PC-3 (cell line): ENCODE measurements at regions not wholly inside any gene's neighbourhood (a gene's known extent, or its start where the extent isn't known, plus 50 kb on each side); places are given as distances from the start of the nearest gene placed in this dataset.

Experiments
- ATAC-seq: fragments of 200-7000 bp; cut with Tn5 transposase; 2 replicates; pipeline ENCODE4 v1.9.1; 2020; ENCODE audit warnings: mild to moderate bottlenecking, moderate library complexity
- BruUV-seq: library from RNA; stranded (reverse); fragments of 400-500 nt; replicated peaks from 2 replicates; lab custom pipeline; 2021; lab: Mats Ljungman, UMichigan
- CTCF ChIA-PET: fragments of 300-600 bp; sonication (Branson Sonifier 250); formaldehyde crosslinking; loops from one replicate; lab custom pipeline; 2022; ENCODE audit warnings: antibody characterized with exemption; lab: Charles Lee
- POLR2A ChIA-PET: fragments of 300-600 bp; sonication (Branson Sonifier 250); formaldehyde crosslinking; loops from one replicate; lab custom pipeline; 2022; ENCODE audit warnings: antibody characterized with exemption; ENCODE audit not compliant: unreplicated experiment; lab: Charles Lee
- DNase-seq: peaks from one replicate; pipeline ENCODE4 v3.0.0-alpha.2; 2015
- H2AFZ ChIP-seq: fragments of 300-600 bp; sonication (generic); 2 replicates; pipeline ENCODE4 v1.6.0; 2016; ENCODE audit warnings: antibody characterized with exemption, low read length
- H3F3A ChIP-seq: fragments of 300-600 bp; sonication (generic); one replicate; pipeline ENCODE4 v1.6.0; 2017; ENCODE audit warnings: antibody characterized with exemption, low read length, control low read depth, mild to moderate bottlenecking; ENCODE audit not compliant: unreplicated experiment
- H3K27ac ChIP-seq: fragments of 300-600 bp; sonication (generic); 2 replicates; pipeline ENCODE4 v1.5.1; 2016; ENCODE audit warnings: mild to moderate bottlenecking, low read length
- H3K27me3 ChIP-seq: fragments of 300-600 bp; sonication (generic); 2 replicates; pipeline ENCODE4 v1.6.1; 2016; ENCODE audit warnings: low read length, mixed read lengths
- H3K36me3 ChIP-seq: fragments of 300-600 bp; sonication (generic); 2 replicates; pipeline ENCODE4 v1.6.1; 2016; ENCODE audit warnings: low read depth, mixed run types, low read length, mixed read lengths
- H3K4me1 ChIP-seq: fragments of 300-600 bp; sonication (generic); 2 replicates; pipeline ENCODE4 v1.5.1; 2016; ENCODE audit warnings: low read length; ENCODE audit not compliant: insufficient read depth
- H3K4me2 ChIP-seq: fragments of 300-600 bp; sonication (generic); 2 replicates; pipeline ENCODE4 v1.6.0; 2016; ENCODE audit warnings: low read length
- H3K4me3 ChIP-seq: fragments of 300-600 bp; sonication (generic); 2 replicates; pipeline ENCODE4 v1.5.1; 2016; ENCODE audit warnings: mild to moderate bottlenecking, low read length, mixed read lengths
- H3K79me2 ChIP-seq: fragments of 300-600 bp; sonication (generic); 2 replicates; pipeline ENCODE4 v1.6.1; 2017; ENCODE audit warnings: low read length, mixed read lengths
- H3K9ac ChIP-seq: fragments of 300-600 bp; sonication (generic); 2 replicates; pipeline ENCODE4 v1.6.0; 2016; ENCODE audit warnings: mild to moderate bottlenecking, low read length
- H3K9me2 ChIP-seq: fragments of 300-600 bp; sonication (generic); replicated peaks from 2 replicates; pipeline ENCODE4 v1.6.1; 2016; ENCODE audit warnings: mixed run types, low read length, mixed read lengths
- H3K9me3 ChIP-seq: fragments of 300-600 bp; sonication (generic); 2 replicates; pipeline ENCODE4 v1.6.1; 2016; ENCODE audit warnings: low read length, mixed read lengths
- H4K20me1 ChIP-seq: fragments of 300-600 bp; sonication (generic); 2 replicates; pipeline ENCODE4 v1.6.1; 2016; ENCODE audit warnings: low read length, mixed read lengths
- EZH2 ChIP-seq: fragments of 300-600 bp; sonication (generic); IDR thresholded peaks from one replicate; pipeline ENCODE4 v1.6.1; 2017; ENCODE audit warnings: antibody characterized with exemption, mild to moderate bottlenecking, low read length; ENCODE audit not compliant: unreplicated experiment
- EZH2phosphoT487 ChIP-seq: fragments of 300-600 bp; sonication (generic); IDR thresholded peaks from 2 replicates; pipeline ENCODE4 v1.6.1; 2018; ENCODE audit warnings: mild to moderate bottlenecking, antibody characterized with exemption, low read length, borderline replicate concordance
- intact Hi-C: fragments of 100-400 bp; cut with micrococcal nuclease; formaldehyde crosslinking; loops from 2 replicates; pipeline ENCODE4 v1.9.0; 2023
- TF ChIP-seq, protein P1 (sequence below): fragments of 300-600 bp; sonication (generic); conservative IDR thresholded peaks from 2 replicates; pipeline ENCODE4 v1.5.1; 2017; ENCODE audit warnings: antibody characterized with exemption, low read depth, mild to moderate bottlenecking, low read length

DNA sequence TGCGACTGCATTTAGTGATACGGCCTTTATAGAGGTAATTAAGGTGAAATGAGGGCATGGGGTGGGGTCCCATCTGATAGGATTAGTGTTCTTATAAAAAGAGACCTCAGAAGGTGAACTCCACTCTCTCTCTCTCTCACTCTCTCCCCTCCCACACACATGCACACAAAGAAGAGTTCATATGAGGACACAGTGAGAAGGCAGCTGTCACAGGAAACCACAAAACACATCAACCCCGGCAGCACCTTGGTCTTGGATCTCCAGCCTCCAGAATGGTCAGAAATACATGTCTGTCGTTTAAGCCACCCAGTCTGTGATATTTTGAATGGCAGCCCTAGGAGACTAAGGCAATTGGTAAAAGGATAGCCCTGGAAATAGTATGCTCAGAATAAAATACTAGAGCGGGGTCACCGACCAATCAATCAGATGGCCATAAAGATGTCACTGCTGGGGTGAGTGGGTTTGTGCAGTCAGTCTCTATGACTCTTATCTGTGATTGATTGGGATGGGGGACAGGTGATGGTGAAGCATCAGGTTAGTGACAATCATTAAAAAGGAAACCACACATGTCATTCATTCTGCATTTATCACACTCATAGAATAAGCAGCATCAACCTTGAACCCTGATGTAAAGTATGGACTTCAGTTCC is 118.9 kb upstream of the POU3F3 start:
- CTCF ChIA-PET: no interaction called here
- BruUV-seq: no TSS peak

DNA sequence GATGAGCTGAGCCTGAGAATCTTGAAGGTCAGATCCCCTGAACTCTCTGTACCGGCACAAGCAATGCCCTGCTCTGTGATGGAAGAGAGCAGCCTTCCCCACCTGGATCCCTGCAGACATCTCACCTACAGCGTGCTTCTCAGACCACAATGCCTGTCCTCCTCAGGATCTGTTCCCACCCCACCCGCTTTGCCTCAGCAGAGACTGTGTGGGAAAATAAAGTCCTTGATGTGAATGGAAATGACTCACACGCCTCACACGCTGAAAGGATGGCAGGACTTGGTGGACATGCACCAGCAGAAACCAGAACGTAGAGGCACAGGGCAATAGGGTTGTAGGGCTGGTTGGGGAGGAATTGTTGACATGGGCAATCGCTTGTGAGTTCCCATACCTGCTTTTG is 117.9 kb upstream of the POU3F3 start:
- Histone ChIP-seq H3K4me3 (no peak overlapping the region), H3K27me3 (peaks cover 11% of the 10 kb centered on the region), H4K20me1 (no peaks in the 10 kb centered on the region), H3K9me2 (no peaks in the 10 kb centered on the region), H3K79me2 (no peaks in the 10 kb centered on the region), H3K9ac (no peak overlapping the region), H3K9me3 (no peaks in the 10 kb centered on the region), H3K4me1 (no peaks in the 10 kb centered on the region), H2AFZ (no peak overlapping the region), H3F3A (no peaks in the 10 kb centered on the region), H3K36me3 (no peaks in the 10 kb centered on the region), H3K27ac (no peak overlapping the region), H3K4me2 (no peak overlapping the region)
- CTCF ChIA-PET: no interaction called here
- intact Hi-C loops: no loop called here
- DNase-seq: no peak
- POLR2A ChIA-PET: no interaction called here
- BruUV-seq: no TSS peak
- TF ChIP-seq EZH2phosphoT487: no peak
- no peak for TF ChIP-seq EZH2
- no peak for ATAC-seq

More for the DNA sequence above, 118.9 kb upstream of the POU3F3 start:
- Histone ChIP-seq H3K4me2 (no peak overlapping the region), H4K20me1 (no peaks in the 10 kb centered on the region), H3K9ac (no peak overlapping the region), H3K4me3 (no peak overlapping the region), H3K9me3 (no peaks in the 10 kb centered on the region), H3K4me1 (no peaks in the 10 kb centered on the region), H3K36me3 (no peaks in the 10 kb centered on the region), H3F3A (no peaks in the 10 kb centered on the region), H3K27ac (no peak overlapping the region), H3K9me2 (no peaks in the 10 kb centered on the region), H3K79me2 (no peaks in the 10 kb centered on the region), H3K27me3 (peaks cover 11% of the 10 kb centered on the region), H2AFZ (no peak overlapping the region)
- ATAC-seq (no peak), DNase-seq (no peak)
- intact Hi-C loops: no loop called here
- POLR2A ChIA-PET: no interaction called here
- no peak for TF ChIP-seq EZH2phosphoT487
- TF ChIP-seq, protein P1, sequence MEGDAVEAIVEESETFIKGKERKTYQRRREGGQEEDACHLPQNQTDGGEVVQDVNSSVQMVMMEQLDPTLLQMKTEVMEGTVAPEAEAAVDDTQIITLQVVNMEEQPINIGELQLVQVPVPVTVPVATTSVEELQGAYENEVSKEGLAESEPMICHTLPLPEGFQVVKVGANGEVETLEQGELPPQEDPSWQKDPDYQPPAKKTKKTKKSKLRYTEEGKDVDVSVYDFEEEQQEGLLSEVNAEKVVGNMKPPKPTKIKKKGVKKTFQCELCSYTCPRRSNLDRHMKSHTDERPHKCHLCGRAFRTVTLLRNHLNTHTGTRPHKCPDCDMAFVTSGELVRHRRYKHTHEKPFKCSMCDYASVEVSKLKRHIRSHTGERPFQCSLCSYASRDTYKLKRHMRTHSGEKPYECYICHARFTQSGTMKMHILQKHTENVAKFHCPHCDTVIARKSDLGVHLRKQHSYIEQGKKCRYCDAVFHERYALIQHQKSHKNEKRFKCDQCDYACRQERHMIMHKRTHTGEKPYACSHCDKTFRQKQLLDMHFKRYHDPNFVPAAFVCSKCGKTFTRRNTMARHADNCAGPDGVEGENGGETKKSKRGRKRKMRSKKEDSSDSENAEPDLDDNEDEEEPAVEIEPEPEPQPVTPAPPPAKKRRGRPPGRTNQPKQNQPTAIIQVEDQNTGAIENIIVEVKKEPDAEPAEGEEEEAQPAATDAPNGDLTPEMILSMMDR: no peak

DNA sequence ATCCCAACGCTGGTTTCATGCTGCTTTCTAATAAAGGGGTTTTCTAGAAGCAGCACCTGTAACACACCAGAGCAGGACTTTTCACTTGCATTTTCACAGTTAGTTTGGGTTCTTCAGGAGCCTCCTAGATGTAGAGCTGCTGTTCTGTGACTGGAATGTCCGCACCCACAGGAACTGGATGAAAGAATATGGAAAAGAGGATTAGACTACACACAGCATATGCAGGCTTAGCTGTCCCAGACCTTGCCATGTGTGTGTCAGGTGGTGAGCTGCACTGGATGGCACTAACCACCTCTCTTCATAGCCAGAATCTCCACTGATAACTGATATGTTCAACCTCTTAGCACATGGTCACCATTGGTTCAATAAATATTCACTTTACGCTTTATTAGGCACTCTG is 112.1 kb upstream of the POU3F3 start:
- CTCF ChIA-PET: no interaction called here
- DNase-seq (no peak), ATAC-seq (no peak)
- no TSS peak for BruUV-seq
- TF ChIP-seq, protein P1: no peak
- TF ChIP-seq EZH2phosphoT487 (no peak), EZH2 (no peak)
- Histone ChIP-seq H3K9me3 (no peaks in the 10 kb centered on the region), H3K27ac (no peak overlapping the region), H3K27me3 (peaks cover 32% of the 10 kb centered on the region), H3K9me2 (no peaks in the 10 kb centered on the region), H3K9ac (no peak overlapping the region), H3K4me2 (no peak overlapping the region), H2AFZ (no peak overlapping the region), H3K36me3 (no peaks in the 10 kb centered on the region), H3K4me3 (no peak overlapping the region), H3K4me1 (no peaks in the 10 kb centered on the region), H3K79me2 (no peaks in the 10 kb centered on the region), H3F3A (no peaks in the 10 kb centered on the region), H4K20me1 (no peaks in the 10 kb centered on the region)
- POLR2A ChIA-PET: no interaction called here
- intact Hi-C loops: no loop called here
